ENCODE measurements at regions not wholly inside any gene's neighbourhood (a gene's known extent, or its start where the extent isn't known, plus 50 kb on each side); places are given as distances from the start of the nearest gene placed in this dataset.

- TF ChIP-seq, protein P1, sequence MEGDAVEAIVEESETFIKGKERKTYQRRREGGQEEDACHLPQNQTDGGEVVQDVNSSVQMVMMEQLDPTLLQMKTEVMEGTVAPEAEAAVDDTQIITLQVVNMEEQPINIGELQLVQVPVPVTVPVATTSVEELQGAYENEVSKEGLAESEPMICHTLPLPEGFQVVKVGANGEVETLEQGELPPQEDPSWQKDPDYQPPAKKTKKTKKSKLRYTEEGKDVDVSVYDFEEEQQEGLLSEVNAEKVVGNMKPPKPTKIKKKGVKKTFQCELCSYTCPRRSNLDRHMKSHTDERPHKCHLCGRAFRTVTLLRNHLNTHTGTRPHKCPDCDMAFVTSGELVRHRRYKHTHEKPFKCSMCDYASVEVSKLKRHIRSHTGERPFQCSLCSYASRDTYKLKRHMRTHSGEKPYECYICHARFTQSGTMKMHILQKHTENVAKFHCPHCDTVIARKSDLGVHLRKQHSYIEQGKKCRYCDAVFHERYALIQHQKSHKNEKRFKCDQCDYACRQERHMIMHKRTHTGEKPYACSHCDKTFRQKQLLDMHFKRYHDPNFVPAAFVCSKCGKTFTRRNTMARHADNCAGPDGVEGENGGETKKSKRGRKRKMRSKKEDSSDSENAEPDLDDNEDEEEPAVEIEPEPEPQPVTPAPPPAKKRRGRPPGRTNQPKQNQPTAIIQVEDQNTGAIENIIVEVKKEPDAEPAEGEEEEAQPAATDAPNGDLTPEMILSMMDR (IDR thresholded peaks at IDR 0.05), result no peak
- no peak for TF ChIP-seq POLR2A (IDR thresholded peaks at IDR 0.05)
Observed at GRCh38 chr1:121517586-121518230, 332.9 kb downstream of the SRGAP2C start.
